GM19438 (cell line): ENCODE measurements at regions not wholly inside any gene's neighbourhood (a gene's known extent, or its start where the extent isn't known, plus 50 kb on each side); places are given as distances from the start of the nearest gene placed in this dataset.
"Not testable (repeated sequence)": the region's sequence is repeated elsewhere in the genome, so short reads cannot be mapped to it uniquely, and the experiment has no call there.

Experiments
- ATAC-seq: cut with Tn5 transposase; IDR thresholded peaks from one replicate; pipeline ENCODE4 v1.9.1; 2021; ENCODE audit warnings: low read depth; ENCODE audit not compliant: unreplicated experiment

DNA sequence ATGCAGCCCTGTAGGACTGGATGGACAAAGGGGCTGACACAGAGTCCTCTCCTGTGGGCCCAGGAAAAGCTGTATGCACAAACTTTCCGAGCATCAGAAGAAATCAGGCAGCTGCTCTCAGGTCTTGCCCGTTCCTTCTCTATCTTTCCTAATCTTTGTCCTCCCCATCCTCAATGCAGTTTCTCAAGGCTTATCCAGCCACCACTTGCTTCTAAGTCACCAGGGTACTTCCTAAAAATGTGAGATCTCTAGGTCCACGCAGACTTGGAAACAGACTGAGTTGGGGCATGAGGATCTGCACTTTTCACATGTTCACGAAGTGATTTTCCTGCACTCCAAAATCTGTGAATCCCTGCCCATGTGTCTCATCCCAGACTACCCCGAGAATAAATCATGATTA lies 394.5 kb upstream of the SLC35B3 start:
- no peak for ATAC-seq

DNA sequence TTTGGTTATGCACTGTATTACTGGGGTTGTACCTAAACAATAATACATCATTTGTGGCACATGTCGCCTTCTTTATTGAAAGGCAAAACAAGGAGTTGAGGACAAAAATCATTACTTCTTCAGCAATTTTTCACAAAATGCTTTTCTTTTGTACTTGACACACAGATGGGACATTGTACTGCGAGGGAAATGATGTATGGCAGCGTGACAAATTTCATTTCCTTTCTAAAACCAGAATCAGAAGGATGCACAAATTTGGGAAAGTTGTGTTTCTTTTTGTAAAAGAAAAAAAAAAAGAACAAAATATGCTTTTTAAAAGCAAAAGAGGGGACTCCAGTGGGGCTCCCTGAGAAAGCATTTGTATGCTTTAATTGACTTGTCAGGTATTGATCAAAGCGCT lies 394.0 kb upstream of the SLC35B3 start:
- no peak for ATAC-seq

DNA sequence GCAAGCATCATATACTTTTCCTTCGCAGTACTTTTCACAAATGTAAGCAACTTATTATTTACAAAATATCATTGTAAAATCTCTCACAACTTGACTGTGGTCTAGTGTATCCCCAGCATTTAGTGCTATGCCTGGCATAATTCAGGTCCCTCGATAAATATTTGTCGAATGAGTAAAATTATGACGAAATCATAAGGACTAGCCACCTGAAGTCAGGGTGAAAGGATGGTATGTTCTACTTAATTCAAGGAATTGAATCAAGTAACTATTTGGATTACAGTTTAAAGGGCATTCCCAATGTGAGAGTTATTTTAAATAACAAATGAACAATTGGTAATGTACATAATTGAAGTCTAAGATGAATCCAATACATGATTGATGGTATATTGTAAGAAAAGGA lies 393.0 kb upstream of the SLC35B3 start:
- ATAC-seq = no peak

DNA sequence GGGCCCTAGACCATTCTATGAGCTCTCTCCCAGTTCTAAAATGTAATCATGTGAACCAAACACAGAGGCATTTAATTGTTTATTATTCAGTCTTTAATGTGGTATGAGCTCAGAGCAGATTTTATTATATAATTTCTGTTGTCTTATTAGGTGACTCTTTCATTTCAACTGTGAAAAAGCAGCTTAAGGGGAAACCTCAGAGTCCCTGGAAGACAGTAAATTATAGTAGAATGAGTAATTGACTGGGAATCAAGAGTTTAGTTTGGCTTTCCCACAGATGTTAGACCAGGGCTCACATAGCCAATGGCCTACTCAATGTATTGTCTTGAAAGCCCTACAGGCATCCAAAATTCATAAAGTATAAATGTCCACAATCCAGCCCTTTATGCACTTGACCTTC lies 390.4 kb upstream of the SLC35B3 start:
- no peak for ATAC-seq

DNA sequence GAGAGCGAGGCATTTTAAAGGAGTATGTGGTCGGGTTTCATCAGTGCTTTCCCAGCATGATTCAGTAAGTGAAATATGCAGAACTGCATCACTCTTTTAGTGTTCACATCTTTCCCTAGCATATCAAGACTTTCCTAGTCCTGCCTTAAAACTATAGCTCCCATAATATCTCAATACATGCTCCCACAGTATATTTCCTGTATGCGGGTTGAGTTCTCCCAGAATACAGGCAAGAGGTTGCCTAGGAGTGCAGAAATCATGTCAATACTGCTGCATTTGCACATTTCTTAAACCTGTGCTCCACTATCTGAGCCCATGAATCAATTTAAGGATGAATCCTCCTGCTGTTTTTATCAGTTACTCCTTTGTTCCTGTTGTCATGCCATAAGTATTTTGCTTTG lies 386.6 kb upstream of the SLC35B3 start:
- no peak for ATAC-seq

DNA sequence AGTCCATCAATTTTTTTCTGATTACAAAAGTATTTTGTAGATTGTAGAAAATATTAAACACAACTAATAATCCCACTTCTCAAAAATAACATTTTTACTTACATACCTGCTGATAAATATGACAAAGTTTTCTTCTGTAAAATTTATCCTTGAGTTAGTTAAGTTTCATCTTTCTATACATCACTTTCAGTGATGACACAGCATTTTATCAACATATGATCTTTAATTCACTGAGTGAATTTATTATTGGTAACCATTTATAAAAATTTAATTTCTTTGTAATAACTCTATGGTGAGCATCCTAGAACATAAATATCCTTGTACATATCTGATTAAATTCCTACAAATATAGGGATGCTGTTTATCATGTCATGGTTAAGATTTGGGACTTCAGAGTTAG lies 385.0 kb upstream of the SLC35B3 start:
- ATAC-seq = no peak

DNA sequence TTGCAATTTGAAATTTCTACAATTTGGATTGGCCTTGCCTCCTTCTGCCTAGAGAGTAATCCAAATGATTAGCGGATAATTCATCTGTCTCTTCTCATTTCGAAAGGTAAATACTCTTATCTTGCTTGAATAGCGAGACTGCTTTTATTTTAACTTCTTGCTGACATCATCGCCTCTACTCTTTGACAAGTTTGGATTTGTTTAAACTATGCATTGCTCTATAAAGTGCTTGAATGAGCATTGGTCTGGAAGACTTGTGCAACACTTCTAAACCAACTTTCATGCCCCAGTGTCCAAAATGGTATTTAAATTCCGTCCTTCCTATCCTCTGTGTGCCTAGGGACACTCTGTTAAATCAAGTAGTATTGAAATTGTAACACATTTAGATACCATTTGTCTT lies 384.1 kb upstream of the SLC35B3 start:
- ATAC-seq = no peak

DNA sequence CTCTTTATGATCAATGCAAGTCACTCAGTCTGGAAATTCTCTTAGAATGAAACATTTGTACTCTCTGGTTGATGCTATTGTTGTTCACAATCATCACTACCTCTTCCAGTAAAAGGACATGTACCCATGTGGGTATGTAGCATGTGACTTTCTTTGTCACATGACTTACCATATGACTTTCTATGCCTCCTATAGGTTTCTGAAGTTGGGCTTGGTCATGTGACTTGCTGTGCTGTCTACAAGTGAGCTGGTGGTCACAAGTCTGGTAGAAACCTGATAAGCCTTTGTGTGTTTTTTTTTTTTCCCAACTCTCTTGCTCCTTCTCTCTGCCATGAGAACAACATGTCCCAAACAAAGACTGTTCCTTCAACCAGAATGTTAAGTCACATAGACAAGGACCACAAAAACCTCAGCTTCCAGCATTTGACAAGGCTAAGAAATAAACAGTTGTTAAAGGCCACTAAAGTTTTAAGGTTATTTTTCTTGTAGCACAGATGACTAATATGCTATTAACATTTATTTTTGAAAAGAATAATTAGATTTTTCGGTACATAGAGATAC lies 379.2 kb upstream of the SLC35B3 start:
- ATAC-seq = no peak

DNA sequence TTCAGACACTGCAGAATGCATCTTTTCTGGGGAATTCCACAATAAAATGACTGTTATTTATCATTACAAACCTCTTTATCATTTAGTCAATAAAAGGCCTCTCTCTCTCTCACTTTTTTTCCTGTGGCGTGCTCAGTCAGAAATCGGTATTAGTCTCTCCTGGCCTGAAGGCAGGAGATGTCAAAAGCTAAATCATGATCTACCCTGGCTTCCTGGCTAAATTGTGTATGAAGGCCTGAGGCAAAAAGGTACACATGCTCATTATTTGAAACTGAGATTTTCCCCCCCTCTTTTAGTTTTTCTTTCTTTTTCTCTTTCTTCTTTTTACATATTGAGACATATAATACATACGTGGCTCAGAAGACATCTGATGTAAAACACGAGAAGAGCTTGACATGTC lies 375.0 kb upstream of the SLC35B3 start:
- ATAC-seq = no peak

DNA sequence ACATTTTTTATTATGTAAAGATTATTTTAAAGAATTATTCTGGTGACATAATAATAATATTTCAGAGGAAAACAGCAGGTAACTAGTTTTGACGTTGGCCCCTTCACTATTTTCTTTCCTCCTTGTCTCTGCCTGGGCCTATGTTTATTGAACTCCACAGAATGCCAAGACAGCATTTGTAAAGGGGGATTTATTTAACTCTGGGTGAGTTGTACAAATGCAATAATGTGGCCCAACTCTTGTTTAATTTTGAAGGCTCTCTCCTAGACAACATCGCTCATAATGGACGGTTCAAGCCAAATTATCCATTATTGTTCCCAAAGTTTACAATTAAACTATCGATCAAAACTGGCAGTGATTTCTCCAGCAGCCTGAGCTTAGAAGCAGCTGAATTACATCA lies 374.3 kb upstream of the SLC35B3 start:
- ATAC-seq = no peak

DNA sequence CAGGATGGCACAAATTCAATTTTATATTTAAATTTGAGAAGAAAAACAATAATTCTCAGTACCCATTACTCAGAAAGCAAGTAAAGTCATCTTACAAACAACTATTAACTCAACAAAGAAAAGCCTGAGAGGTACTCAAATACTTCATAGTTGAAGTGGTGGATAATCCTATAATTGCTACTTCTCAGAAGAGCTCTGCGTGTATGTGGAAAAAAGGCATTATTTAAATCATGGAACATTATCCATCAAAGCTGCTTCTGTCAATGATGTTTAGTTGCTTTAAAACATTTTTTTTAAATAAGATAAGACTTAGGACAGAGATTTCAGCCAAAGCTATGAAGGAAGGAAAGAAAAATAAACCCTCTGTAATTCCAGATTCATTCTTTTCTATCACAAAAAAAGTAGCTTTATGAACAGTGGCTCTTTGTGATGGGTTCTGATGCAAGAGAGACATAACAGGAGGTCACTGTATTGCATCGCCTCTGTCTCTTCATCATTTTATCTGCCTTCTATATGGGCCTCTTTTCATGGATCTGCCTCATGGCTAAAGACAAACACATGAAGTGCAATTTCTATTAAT lies 367.9 kb upstream of the SLC35B3 start:
- ATAC-seq = no peak

DNA sequence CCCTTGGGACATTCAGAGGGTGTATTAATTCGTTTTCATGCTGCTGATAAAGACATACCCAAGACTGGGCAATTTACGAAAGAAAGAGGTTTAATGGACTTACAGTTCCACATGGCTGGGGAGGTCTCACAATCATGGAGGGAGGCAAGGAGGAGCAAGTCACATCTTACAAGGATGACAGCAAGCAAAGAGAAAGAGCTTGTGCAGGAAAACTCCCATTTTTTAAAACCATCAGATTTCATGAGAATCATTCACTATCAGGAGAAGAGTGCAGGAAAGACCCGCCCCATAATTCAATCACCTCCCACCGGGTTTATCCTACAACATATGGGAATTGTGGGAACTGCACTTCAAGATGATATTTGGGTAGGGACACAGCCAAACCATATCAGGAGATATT lies 367.1 kb upstream of the SLC35B3 start:
- ATAC-seq = not testable (repeated sequence)

DNA sequence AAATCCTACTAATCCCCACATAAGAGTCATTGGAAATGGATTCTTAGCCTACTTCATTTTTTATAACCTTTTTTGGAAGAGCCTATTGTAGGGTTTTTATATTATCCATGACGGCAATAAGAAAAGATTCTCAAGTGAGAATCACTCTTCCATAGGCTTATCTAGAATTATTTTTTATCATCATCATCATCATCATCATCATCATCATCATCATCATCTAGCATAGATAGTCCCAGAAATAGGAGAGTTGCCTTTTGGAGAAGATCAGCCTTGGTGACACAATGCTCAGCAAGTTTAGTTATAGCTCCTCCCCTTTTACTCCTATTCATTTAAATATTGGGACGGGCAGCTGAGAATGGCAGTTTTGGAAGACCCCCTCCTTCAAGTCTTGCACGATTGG lies 359.1 kb upstream of the SLC35B3 start:
- no peak for ATAC-seq

DNA sequence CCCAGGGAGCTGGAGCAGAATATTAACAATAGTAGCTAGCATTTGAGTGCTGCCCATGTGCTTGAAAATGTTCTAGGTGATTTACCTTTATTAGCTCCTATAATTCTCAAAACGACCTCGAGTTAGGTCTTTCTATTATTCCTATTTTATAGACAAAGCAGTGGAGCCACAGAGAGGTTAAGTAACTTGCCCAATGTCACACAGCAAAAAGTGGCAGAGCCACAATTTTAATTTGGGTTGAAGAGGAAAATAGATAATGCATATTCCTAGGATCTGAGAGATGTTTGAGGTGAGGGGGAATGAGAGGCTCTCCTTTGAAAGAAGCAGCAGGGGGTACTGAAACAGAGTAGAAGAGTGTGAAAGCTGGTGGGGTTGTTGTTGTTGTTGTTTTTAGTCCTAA lies 354.5 kb upstream of the SLC35B3 start:
- ATAC-seq = no peak

DNA sequence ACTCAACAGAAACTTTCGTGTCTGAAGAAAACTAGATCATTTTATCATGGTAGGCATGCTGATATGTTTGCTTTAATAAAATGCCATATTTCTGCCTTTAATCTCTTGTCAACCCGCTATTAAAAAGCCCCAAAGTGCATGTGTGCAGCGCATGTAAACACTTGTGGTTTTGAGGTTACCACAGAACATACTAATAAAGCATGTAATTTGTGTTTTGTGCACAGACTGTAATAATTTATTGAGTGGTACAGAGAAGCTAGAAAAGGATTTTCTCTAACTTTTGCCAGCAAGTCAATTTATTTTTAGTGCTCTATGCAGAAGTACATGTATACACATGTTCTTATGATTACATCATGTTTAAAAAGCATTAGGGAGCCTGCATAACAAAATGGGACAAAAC lies 349.9 kb upstream of the SLC35B3 start:
- no peak for ATAC-seq

DNA sequence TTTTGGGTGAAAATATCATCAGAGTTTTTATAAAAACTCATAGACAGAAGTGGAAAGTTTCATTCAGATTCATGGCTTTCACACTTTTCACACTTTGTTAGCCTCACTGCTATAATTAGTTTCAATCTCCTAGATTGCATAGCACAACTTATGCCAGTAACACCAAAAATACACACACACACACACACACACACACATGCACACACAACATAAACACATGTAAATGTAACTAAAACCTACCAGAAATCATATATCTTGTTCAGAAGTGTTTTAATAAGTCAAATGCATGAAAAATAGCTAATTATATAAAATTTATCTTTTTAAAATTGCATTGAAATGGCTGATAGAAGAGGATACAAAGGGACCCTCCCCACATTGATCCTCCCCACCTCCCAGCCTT lies 347.8 kb upstream of the SLC35B3 start:
- ATAC-seq = no peak

DNA sequence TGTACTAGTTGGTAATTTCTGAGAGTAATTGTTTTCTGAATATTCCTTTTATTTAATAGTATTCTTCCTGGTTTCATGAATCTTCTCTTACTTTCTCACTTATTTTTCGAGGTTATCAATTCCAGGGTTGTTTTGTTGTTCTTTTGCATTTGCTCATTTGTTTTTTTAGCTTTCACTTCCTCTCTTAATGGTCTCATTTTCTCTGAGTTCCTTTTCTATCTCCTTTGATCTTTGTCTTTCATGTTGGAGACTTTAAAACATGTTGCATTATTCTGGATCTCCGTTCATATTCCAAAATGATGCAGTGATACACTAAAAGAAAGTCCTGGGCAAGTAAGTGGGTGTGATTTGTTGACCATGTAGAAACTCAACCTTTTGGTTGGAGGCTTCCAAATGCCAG lies 345.3 kb upstream of the SLC35B3 start:
- no peak for ATAC-seq

DNA sequence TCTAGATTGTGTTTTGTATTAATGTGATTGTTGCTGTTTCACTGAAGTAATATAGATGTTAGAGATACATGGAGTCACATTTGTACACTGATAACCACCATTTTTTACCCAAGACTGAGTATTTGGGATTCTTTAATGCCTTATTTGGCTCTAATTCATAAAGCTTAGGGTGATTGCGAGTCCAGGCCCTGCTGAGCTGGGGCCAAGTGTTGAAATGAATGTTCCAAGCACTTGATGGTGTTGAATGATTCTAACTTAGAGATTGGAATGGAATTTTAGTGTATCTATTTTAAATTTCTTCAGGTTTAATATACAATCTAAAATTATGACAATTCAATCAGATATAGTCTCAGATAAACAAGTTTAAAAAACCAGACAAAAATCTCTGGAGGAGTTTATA lies 329.4 kb upstream of the SLC35B3 start:
- no peak for ATAC-seq

DNA sequence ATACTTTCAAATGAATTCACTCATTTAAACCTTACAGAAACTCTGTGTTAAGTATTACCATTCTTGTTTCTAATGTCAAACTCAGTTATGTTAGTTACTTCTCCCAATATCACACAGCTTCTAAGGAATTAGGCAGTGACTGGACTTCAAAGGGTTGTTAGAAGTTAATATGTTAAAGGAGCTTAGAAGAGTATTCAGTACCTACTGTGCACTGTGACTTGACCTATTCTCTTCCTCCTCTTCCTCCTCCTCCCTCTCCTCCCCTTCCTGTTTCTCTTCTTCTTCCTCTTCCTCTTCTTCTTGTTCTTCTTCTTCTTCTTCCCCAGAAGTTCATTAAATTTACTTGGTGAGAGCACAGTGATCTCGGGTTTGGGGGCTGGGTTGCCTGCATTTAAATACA lies 325.6 kb upstream of the SLC35B3 start:
- ATAC-seq = no peak

DNA sequence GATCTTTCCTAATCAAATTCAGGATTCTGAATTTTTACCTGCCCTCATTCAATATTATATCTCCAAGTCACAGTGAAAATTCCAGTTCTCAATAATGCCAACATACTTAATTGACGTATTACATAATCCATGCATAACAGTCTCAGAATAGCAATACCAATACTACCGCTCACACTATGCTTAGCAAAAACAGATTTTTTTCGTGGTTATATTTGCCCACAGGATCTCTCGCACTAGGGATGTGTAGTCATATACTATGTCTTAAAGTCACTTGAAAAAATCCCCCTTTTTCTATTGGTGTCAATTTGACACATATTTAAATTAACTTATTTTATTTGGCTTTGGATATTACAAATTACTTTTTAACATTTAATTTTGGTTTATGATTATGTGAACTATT lies 323.1 kb upstream of the SLC35B3 start:
- ATAC-seq = no peak

DNA sequence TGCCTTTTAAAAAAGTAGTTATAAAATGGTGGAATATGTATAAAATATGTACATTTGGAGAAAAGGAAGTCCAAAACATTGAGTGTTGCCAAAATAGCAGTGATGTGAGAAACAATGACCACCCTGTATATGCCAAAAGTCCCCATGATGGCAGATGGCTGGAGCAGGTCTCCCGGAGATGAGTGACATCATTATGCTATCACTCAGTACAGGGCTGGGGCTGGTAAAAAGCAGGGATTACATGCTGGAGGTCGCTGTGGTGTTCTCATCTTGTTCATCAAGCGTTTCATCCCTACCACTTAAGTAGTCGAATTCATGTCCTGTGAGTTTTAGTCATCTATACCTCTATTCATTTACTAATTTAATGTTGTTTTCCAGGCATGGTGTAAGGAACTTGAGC lies 315.3 kb upstream of the SLC35B3 start:
- no peak for ATAC-seq

DNA sequence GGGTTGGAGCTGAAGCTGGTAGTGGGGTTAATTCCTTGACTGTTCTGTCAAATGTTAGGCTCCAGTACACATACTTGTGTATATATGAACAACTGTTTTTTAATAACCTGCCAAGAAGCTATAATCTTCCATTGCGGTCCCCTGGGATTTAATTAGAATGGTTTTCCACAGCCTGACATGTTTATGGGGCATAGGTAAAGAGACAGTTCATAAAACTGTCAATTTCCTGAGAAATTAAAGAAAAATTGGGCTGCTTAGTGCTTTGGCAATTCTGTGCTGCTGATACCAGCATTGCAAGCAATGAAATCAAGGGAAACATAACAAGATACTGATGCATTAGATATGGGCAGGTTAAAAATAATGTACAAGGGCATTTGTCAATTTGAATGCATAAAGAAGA lies 314.1 kb upstream of the SLC35B3 start:
- no peak for ATAC-seq

DNA sequence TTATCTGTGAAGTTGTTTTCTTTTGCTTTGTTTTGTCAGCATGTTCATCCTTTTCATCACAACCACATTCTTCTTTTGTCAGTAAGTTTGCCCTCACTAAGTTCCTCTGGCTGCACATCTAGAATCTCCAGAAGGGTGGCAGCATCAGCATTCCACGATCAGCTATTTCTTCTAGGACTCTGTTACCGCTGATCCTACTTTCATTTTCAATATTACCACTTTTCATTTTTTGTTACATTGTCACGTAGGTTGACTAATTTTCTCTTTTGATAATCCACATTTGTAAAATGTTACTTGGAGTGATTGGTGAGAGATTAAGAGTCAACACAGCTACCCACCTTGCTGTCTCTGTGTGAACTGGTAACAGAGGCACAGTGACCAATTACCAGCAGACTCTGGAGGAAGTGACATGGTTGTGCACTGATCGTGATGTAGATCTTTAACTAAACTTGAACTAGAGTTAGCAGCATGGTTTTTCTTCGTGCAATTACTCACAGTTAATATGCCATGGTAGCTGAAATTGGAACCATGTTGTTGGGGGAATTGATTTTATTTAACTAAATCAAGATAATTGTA lies 307.9 kb upstream of the SLC35B3 start:
- peak; percentile 94 for ATAC-seq
